ENCODE measurements at regions not wholly inside any gene's neighbourhood (a gene's known extent, or its start where the extent isn't known, plus 50 kb on each side); places are given as distances from the start of the nearest gene placed in this dataset.

DNA sequence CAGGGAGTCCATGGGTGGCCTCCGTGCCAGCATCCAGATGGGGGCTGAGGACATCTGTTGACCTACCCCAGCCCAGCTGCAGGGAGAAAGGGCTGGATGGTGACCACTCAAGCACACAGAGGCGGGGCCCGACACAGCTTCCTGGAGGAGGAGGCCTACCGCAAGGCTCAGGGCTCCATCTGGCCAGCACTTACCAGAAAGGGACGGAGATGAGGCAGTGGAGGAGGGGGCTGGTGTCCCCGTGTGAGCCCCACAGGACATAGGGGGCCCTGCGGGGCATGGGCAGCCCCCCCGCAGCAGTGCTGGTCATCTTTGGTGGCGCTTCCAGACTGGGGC, 147.5 kb upstream of the CIBAR2 start:
- no peak overlapping the region for H3K23ac ChIP-seq (ENCODE audit: low read length)
- H2BK120ac ChIP-seq (ENCODE audit: insufficient read depth, low read length, poor library complexity) = no peak overlapping the region
- H2BK5ac ChIP-seq (ENCODE audit: low read depth, low read length, poor library complexity) = no peak overlapping the region
- no peak overlapping the region for H2AK5ac ChIP-seq (ENCODE audit: low read length)
- no peaks in the 10 kb centered on the region for H3K79me2 ChIP-seq (ENCODE audit: control insufficient read depth, insufficient read depth, low read length, poor library complexity)
- H3K4me2 ChIP-seq (ENCODE audit: low read length) = no peak overlapping the region
- H3K79me1 ChIP-seq (ENCODE audit: low read length) = no peaks in the 10 kb centered on the region
- WGBS (ENCODE audit: extremely low coverage, insufficient coverage, insufficient read length) = no CpG with 5 or more reads among the region's 9 CpGs
- no peak overlapping the region for H4K91ac ChIP-seq (ENCODE audit: low read depth, low read length)
- H3K27ac ChIP-seq (ENCODE audit: low read depth, low read length) = no peak overlapping the region
- H3K9ac ChIP-seq (ENCODE audit: low read length) = no peak overlapping the region
- H2AFZ ChIP-seq (ENCODE audit: insufficient read depth, low read length, poor library complexity) = no peak overlapping the region
- H3K18ac ChIP-seq (ENCODE audit: low read length) = no peak overlapping the region
- H4K12ac ChIP-seq (ENCODE audit: low read depth, low read length) = no peak overlapping the region
- no peak overlapping the region for H3K4me3 ChIP-seq (ENCODE audit: low read depth, low read length)
- H2BK12ac ChIP-seq (ENCODE audit: low read length) = no peak overlapping the region
- no peak overlapping the region for H3K14ac ChIP-seq (ENCODE audit: low read length)
- H3K27me3 ChIP-seq (ENCODE audit: insufficient read depth, low read length) = no peaks in the 10 kb centered on the region
- no peak for DNase-seq
- H3K36me3 ChIP-seq (ENCODE audit: control insufficient read depth in 1 of 2, insufficient read depth in 2 of 2, low read length in 2 of 2) = no peaks in the 10 kb centered on the region
- no peak overlapping the region for H3K4ac ChIP-seq (ENCODE audit: low read depth, low read length)
- no peak overlapping the region for H4K8ac ChIP-seq (ENCODE audit: low read depth, low read length)
- H3K4me1 ChIP-seq (ENCODE audit: control insufficient read depth in 1 of 2, insufficient read depth in 2 of 2, low read length in 2 of 2) = no peaks in the 10 kb centered on the region
- H3K9me3 ChIP-seq (ENCODE audit: insufficient read depth, low read depth, low read length) = no peaks in the 10 kb centered on the region

- Histone ChIP-seq H4K12ac (ENCODE audit: low read depth, low read length) (no peak overlapping the region), H2BK5ac (ENCODE audit: low read depth, low read length, poor library complexity) (no peak overlapping the region), H4K91ac (ENCODE audit: low read depth, low read length) (no peak overlapping the region), H2BK12ac (ENCODE audit: low read length) (no peak overlapping the region), H3K4me1 (ENCODE audit: control insufficient read depth in 1 of 2, insufficient read depth in 2 of 2, low read length in 2 of 2) (no peaks in the 10 kb centered on the region), H3K79me2 (ENCODE audit: control insufficient read depth, insufficient read depth, low read length, poor library complexity) (no peaks in the 10 kb centered on the region), H3K23ac (ENCODE audit: low read length) (no peak overlapping the region), H2BK120ac (ENCODE audit: insufficient read depth, low read length, poor library complexity) (no peak overlapping the region), H3K9me3 (ENCODE audit: insufficient read depth, low read depth, low read length) (no peaks in the 10 kb centered on the region), H3K36me3 (ENCODE audit: control insufficient read depth in 1 of 2, insufficient read depth in 2 of 2, low read length in 2 of 2) (no peaks in the 10 kb centered on the region), H3K4me3 (ENCODE audit: low read depth, low read length) (no peak overlapping the region), H3K4me2 (ENCODE audit: low read length) (no peak overlapping the region), H2AFZ (ENCODE audit: insufficient read depth, low read length, poor library complexity) (no peak overlapping the region), H4K8ac (ENCODE audit: low read depth, low read length) (no peak overlapping the region), H3K27me3 (ENCODE audit: insufficient read depth, low read length) (no peaks in the 10 kb centered on the region), H3K14ac (ENCODE audit: low read length) (no peak overlapping the region), H3K27ac (ENCODE audit: low read depth, low read length) (no peak overlapping the region), H2AK5ac (ENCODE audit: low read length) (no peak overlapping the region), H3K79me1 (ENCODE audit: low read length) (no peaks in the 10 kb centered on the region), H3K18ac (ENCODE audit: low read length) (no peak overlapping the region), H3K4ac (ENCODE audit: low read depth, low read length) (no peak overlapping the region), H3K9ac (ENCODE audit: low read length) (no peak overlapping the region)
- WGBS (ENCODE audit: extremely low coverage, insufficient coverage, insufficient read length) = no CpG with 5 or more reads among the region's 10 CpGs
- DNase-seq = no peak
Measured at GRCh38 chr16:85261204-85261603, 148.9 kb upstream of the CIBAR2 start.

GRCh38 chr16:85261657-85262557, 149.6 kb upstream of the CIBAR2 start:
- Histone ChIP-seq H3K14ac (ENCODE audit: low read length) (no peak overlapping the region), H3K18ac (ENCODE audit: low read length) (no peak overlapping the region), H3K23ac (ENCODE audit: low read length) (no peak overlapping the region), H3K4ac (ENCODE audit: low read depth, low read length) (no peak overlapping the region), H2AK5ac (ENCODE audit: low read length) (no peak overlapping the region), H3K27ac (ENCODE audit: low read depth, low read length) (no peak overlapping the region), H2BK5ac (ENCODE audit: low read depth, low read length, poor library complexity) (no peak overlapping the region), H3K9me3 (ENCODE audit: insufficient read depth, low read depth, low read length) (no peaks in the 10 kb centered on the region), H2BK120ac (ENCODE audit: insufficient read depth, low read length, poor library complexity) (no peak overlapping the region), H3K79me2 (ENCODE audit: control insufficient read depth, insufficient read depth, low read length, poor library complexity) (no peaks in the 10 kb centered on the region), H3K36me3 (ENCODE audit: control insufficient read depth in 1 of 2, insufficient read depth in 2 of 2, low read length in 2 of 2) (no peaks in the 10 kb centered on the region), H4K12ac (ENCODE audit: low read depth, low read length) (no peak overlapping the region), H3K4me3 (ENCODE audit: low read depth, low read length) (no peak overlapping the region), H3K4me1 (ENCODE audit: control insufficient read depth in 1 of 2, insufficient read depth in 2 of 2, low read length in 2 of 2) (peaks cover 0 to 2% of the 10 kb centered on the region in 2 experiments), H3K27me3 (ENCODE audit: insufficient read depth, low read length) (no peaks in the 10 kb centered on the region), H3K79me1 (ENCODE audit: low read length) (no peaks in the 10 kb centered on the region), H4K91ac (ENCODE audit: low read depth, low read length) (no peak overlapping the region), H2AFZ (ENCODE audit: insufficient read depth, low read length, poor library complexity) (no peak overlapping the region), H3K9ac (ENCODE audit: low read length) (no peak overlapping the region), H3K4me2 (ENCODE audit: low read length) (no peak overlapping the region), H2BK12ac (ENCODE audit: low read length) (no peak overlapping the region), H4K8ac (ENCODE audit: low read depth, low read length) (no peak overlapping the region)
- no CpG with 5 or more reads among the region's 27 CpGs for WGBS (ENCODE audit: extremely low coverage, insufficient coverage, insufficient read length)
- DNase-seq = no peak

DNA sequence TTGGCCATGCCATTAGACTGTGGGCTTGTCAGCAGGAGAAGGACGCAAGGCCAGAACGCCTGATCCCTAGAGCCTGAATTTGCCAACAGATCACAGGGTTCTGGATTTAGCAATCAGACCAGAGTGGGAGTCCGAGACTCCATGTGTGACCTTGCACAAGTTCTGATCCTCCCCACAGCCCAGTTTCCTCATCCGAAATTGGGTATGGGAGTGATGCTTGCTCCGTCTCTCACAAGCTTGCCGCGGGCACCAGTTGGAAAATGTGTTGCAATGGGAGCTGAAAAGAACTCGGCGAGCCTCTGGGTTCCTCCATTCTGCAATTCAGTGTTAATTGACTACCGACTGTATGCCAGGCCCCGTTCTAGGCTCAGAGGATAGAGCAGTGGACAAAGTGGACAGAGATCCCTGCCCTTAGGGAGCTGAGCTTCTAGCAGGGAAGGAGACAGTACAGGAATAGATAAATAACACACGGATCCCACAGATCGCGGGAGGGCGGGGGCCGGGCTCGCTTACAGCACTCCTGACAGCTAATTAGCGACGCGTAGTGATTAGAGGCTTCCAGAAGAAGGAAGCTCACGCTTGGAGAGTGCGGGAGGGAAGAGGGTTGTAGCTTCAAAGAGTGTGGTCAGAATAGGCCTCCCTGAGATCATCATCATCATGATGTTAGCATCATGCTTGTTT, 150.4 kb upstream of the CIBAR2 start:
- Histone ChIP-seq H3K27ac (ENCODE audit: low read depth, low read length) (no peak overlapping the region), H3K18ac (ENCODE audit: low read length) (no peak overlapping the region), H4K8ac (ENCODE audit: low read depth, low read length) (no peak overlapping the region), H2BK12ac (ENCODE audit: low read length) (no peak overlapping the region), H3K4me2 (ENCODE audit: low read length) (no peak overlapping the region), H3K9ac (ENCODE audit: low read length) (no peak overlapping the region), H3K27me3 (ENCODE audit: insufficient read depth, low read length) (no peaks in the 10 kb centered on the region), H3K79me1 (ENCODE audit: low read length) (no peaks in the 10 kb centered on the region), H2BK5ac (ENCODE audit: low read depth, low read length, poor library complexity) (no peak overlapping the region), H3K9me3 (ENCODE audit: insufficient read depth, low read depth, low read length) (no peaks in the 10 kb centered on the region), H3K14ac (ENCODE audit: low read length) (no peak overlapping the region), H3K79me2 (ENCODE audit: control insufficient read depth, insufficient read depth, low read length, poor library complexity) (no peaks in the 10 kb centered on the region), H2BK120ac (ENCODE audit: insufficient read depth, low read length, poor library complexity) (no peak overlapping the region), H3K4me1 (ENCODE audit: control insufficient read depth in 1 of 2, insufficient read depth in 2 of 2, low read length in 2 of 2) (peaks cover 0 to 4% of the 10 kb centered on the region in 2 experiments), H4K91ac (ENCODE audit: low read depth, low read length) (no peak overlapping the region), H3K4ac (ENCODE audit: low read depth, low read length) (no peak overlapping the region), H3K4me3 (ENCODE audit: low read depth, low read length) (no peak overlapping the region), H2AFZ (ENCODE audit: insufficient read depth, low read length, poor library complexity) (no peak overlapping the region), H3K23ac (ENCODE audit: low read length) (no peak overlapping the region), H3K36me3 (ENCODE audit: control insufficient read depth in 1 of 2, insufficient read depth in 2 of 2, low read length in 2 of 2) (no peaks in the 10 kb centered on the region), H4K12ac (ENCODE audit: low read depth, low read length) (no peak overlapping the region), H2AK5ac (ENCODE audit: low read length) (no peak overlapping the region)
- DNase-seq = peak in 1 of 2 donors; percentile 40
- WGBS (ENCODE audit: extremely low coverage, insufficient coverage, insufficient read length) = no CpG with 5 or more reads among the region's 22 CpGs

Measured in trophoblast cell (in vitro differentiated cells and primary cell).